ENCODE measurements at regions not wholly inside any gene's neighbourhood (a gene's known extent, or its start where the extent isn't known, plus 50 kb on each side); places are given as distances from the start of the nearest gene placed in this dataset.

GRCh38 chr7:88565401-88565800 lies 194.1 kb upstream of the ZNF804B start:
- TF ChIP-seq TCF4 (CRISPR knock-in tag; IDR thresholded peaks at IDR 0.05; ENCODE audit: borderline replicate concordance) (no peak), ZFP30 (CRISPR knock-in tag; IDR thresholded peaks at IDR 0.05) (no peak), RARB (CRISPR knock-in tag; IDR thresholded peaks at IDR 0.05) (no peak), GLIS3 (CRISPR knock-in tag; IDR thresholded peaks at IDR 0.05) (no peak), SNAI2 (CRISPR knock-in tag; IDR thresholded peaks at IDR 0.05) (no peak), PATZ1 (CRISPR knock-in tag; IDR thresholded peaks at IDR 0.05; ENCODE audit: borderline replicate concordance) (no peak), ZNF8 (CRISPR knock-in tag; IDR thresholded peaks at IDR 0.05) (no peak), BACH2 (CRISPR knock-in tag; IDR thresholded peaks at IDR 0.05; ENCODE audit: borderline replicate concordance) (no peak), OSR1 (CRISPR knock-in tag; IDR thresholded peaks at IDR 0.05) (no peak), CSDC2 (CRISPR knock-in tag; IDR thresholded peaks at IDR 0.05) (no peak)

Measured in SK-N-SH treated with all-trans-retinoic acid at 6 μM for 48 hours (cell line).